Stimulated activated CD4-positive, alpha-beta T cell treated with anti-CD3 and anti-CD28 coated beads, TNF-alpha, amount 100 ng/mL, for 24 hours (primary cell): ENCODE measurements at regions not wholly inside any gene's neighbourhood (a gene's known extent, or its start where the extent isn't known, plus 50 kb on each side); places are given as distances from the start of the nearest gene placed in this dataset.
"Not testable (repeated sequence)": the region's sequence is repeated elsewhere in the genome, so short reads cannot be mapped to it uniquely, and the experiment has no call there.

Source experiments
- DNase-seq, 3 experiments: peaks; one replicate each; pipeline ENCODE4 v3.0.0-alpha.2; 2020; ENCODE audit warnings: low read depth in 3 of 3

DNA sequence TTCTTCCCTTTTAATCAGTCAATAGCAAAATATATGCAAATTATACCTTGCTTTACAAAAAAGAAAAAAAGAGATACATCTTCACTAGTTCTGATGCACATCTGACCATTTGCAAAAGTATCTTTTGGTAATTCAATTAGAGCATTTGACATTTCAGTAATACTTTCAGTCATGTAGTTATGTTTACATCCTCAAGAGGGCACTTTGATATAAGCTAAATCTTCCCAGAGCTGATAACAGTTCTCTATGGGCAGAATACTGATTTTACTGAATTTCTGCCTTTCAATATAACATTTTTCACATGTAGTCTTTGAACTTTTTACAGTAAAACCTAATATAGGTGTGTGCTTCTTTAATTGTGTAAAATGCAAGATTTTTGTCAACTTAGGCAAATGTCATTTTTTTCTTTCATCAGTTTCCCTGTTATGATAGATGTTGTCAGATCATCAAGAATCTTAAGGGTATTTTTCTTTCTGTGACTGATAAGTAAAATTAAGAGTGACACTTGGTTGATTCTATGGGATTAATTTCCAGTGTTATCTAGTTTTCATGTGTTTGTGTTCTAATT, 703.5 kb upstream of the SEMA3D start:
- no peak for DNase-seq

DNA sequence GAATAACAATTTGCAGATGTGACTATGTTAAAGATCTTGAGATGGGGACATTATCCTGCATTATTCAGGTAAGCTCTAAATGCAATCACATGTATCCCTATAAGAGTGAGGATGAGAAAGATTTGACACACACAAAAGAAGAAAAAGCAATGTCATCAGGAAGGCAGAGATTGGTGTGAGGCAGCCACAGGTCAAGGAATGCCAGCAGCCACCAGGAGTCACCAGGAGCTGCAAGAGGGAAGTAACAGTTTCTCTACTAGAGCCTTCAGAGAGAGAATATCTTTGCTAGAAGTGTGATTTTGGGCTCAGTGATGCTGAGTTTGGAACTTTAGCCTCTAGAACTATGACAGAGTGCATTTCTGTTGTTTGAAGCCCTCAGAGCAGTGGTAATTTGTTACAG, 700.3 kb upstream of the SEMA3D start:
- DNase-seq, result no peak

DNA sequence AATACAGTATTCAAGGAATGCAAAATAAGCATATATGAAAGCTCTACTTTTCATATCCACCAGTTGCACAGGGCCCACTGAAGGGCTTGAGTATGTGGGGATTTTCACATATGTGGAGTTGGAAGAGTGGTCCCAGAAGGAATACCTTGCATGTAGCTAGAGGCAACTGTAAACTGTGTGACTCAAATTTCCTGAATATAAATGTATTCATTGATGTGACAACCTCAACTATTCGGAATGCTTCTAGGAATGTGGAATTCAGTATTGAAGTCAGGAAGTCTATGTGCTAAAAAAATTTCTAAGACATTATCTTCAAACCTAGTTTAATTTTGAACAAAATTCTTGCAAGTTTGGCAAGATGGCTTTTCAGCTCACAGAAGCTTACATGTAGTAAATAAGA, 695.5 kb upstream of the SEMA3D start:
- DNase-seq, result no peak

DNA sequence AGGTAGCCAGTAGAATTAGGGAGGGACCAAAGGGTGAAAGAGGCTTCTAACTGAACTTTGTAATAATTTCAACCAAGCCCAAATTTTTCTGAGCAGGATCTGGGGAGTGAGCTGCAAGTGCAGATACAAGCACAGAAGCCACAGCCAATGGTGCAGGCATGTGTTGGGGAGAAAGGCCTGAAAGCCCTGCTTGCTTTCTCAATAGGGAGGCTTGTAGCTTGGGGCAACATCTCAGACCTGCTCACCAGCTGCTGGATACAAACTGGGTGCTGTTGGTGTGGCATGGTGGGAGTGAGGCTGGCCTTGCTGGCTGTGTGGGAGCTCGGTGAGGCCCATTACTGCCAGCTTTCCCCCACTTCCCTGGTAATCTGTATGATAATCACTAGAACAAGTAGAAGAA, 688.5 kb upstream of the SEMA3D start:
- DNase-seq, result no peak

DNA sequence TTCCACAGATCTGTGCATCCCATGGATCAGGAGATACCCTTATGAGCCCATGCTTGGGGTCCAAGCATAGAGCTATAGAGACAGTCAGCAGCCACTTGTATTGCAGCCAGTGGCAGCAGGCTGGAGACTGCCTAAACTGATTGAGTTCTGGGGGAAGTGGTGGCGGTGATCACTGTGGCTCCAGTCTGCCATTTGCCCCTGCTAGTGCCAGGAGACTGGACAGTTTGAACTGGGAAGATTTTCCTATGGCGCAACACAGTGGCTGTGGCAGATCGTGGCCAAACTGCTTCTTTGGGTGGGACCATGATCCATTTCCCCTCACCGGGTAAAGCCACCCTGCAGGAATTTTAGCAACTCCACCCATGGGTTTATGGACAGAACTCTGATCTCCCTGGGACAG, 679.7 kb upstream of the SEMA3D start:
- DNase-seq, result no peak

DNA sequence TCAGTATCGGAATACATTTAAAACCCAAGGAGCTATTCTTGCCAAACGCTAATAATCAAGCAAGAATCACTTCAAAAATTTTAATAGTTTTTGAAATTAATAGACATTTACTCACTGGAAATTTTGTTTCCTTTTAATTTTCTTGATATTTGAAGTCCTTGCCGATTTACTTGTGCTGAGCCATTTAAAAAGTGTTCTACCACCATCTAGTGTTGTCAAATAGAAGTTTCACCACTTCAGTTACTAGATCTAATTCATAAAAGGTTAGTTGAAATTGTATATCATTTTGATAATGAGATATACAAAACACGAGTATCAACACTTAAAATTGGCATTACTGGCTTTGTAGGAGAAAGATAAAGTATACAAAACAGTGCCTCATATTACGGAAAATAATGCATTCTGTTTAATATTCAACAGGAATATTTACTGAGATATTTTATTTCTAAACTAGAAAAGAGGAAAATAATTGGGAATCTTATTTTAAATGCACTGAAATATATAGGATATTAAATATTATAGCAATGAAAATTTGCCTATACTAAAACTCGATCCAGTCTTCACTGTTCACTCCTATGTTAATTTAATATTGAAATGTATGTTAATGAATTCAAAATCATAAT, 664.8 kb upstream of the SEMA3D start:
- no peak for DNase-seq

DNA sequence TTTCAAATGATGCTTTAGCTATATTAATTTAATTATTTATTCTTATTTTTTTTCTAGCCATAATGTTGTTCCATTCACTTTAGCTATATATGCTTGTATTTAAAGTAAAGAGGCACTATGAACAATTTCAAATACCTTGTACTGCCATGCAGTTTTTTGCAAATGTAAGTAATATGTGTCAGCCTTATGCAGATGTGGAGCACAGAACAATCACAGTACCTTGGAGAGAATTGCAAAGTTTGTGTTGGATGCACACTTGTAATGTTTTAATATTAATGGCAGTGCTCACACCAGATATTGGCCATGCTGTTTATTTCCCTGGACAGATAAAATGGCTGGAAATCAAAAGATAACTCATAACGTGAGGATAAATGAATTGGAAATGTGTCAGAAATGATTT, 663.5 kb upstream of the SEMA3D start:
- DNase-seq, result no peak

DNA sequence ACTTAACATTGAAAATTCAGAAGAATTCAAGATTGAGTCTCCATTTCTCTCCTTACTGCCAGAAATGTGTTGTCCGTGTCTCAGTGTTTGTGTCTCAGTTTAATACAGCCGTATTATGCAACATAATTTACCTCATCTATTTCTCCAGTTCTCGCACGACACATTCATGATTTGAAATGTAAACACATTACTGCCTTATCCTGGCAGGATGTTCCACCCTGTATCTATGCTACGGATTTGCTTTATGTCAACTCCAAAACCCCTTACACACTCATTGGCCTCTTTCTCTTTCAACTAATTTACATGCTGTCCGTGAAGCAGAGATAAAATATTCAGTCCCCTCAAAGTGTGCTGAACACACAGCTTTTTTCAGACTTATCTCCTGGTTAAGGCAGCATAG, 653.7 kb upstream of the SEMA3D start:
- no peak for DNase-seq

DNA sequence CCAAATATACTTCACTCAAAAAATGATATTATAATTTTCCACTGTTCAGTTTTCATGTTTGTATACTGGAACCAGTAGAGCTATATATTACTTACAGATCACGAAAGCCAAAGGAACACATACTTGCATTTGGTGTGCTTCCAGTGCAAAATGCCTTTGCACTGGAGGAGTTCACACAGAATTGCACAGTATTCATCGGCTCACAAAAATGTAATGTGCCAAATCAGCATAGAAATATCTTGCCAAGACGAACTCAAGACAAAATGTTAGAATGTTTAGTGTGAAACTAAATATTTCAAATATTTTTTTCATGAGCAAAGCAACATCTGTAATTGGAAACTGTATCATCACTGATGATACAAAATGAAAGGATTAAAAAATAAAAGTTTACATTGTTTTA, 646.2 kb upstream of the SEMA3D start:
- no peak for DNase-seq

DNA sequence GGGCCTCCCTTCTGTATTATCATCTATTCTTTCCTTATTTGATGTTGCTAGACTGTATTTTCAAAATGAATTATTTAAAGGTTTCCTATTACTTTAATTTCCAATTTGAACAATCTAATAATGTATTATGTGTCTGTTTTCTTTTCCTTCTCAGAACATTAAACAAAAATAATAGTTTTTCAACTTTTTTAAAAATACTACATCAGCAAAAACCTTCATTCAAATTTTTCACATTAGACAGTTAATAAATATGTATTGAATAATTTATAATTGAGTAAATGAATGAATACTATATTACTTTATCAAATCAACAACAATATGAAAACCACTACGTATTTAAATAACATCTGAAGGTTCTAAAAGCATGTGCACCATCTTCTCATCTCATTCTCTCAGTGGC, 644.1 kb upstream of the SEMA3D start:
- DNase-seq, result no peak

DNA sequence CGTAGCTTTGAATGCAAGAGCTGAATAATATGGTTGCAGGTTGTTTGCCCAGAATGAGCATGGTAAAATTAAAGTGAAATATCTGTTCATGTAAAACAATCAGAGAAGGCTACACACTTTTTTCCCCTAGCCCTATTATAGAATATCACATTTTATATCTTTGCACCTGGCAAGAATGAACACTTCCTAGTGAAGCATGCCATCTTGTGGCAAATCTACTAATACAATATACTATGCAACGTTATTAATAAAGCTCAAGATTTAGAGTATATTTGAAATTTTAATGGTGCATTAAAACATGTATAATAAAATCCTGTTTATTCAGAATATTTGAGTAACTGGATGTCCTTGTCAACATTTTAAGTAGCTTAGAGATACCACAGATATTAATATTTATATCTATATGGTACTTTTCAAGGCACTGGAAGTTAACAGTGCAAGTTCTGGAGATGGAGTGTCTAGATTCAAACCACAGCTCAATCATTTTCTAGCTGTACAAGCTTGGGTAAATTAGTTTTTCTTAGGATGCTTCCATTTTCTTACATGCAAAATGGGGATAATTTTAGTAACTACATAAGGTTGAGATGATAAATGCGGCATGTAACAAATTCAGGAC, 643.1 kb upstream of the SEMA3D start:
- DNase-seq, result no peak

DNA sequence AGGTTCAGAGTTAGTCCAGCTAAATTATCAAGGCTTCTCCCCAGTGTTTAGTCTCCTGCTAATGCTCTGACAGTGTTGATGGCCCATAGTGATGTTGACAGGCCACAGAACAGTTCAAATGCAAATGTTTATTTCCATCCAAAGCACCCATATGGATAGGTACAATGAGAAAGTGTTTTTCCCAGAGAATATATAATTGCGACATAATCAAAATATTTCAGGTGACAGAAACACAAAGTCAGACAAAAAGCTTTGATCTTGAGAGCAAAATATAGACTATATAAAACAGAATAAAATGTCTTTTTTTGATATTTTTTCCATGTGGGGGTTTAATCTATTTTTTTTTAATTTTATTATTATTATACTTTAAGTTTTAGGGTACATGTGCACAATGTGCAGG, 642.3 kb upstream of the SEMA3D start:
- DNase-seq, result no peak

DNA sequence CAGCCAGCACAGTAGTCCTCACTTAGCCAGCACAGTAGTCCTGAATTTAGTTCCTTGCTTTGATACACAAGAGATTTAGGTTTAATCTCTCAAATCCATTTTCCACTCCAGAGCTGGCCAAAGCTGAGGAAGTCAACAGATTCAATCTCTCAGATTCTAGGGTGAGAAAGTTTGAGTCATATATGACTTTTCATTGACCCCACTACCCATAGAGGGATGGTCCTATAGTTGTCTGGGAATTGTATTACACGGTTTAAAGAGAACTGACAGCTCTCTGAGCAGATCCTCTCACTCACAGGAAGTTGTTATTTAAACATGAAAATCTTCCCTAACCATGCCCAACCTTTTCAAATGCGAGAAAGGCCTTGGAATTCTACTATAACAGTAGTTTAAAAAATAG, 641.8 kb upstream of the SEMA3D start:
- no peak for DNase-seq

DNA sequence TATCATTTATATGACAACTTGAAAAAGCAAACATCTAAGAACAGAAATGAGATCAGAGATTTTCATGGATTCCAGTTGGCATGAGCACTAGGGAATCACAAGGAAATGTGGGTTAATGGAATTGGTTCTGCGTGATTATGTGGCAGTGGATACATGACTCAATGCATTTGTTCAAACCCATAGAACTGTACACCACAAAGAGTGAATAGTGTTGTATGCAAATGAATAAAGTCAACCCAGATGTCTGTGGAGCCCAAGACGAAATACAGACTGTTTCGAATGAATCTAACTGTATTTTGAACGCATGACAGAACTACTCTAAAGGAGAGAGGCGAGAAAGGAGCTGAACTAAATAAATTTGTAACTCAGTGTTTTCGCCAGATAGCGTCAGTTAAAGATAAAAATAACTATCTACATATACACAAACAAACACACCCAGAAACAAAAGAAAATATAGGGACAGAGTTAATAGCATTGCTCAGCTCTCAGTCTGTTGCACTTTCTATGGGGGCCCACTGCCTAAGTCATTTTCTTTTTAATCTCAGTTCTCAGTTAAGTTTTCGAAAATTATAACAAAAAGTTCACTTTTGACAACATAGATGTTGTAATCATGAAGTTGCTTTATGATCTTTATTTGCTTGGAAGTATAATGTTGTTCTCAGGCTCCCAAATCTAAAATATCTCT, 636.7 kb upstream of the SEMA3D start:
- no peak for DNase-seq

DNA sequence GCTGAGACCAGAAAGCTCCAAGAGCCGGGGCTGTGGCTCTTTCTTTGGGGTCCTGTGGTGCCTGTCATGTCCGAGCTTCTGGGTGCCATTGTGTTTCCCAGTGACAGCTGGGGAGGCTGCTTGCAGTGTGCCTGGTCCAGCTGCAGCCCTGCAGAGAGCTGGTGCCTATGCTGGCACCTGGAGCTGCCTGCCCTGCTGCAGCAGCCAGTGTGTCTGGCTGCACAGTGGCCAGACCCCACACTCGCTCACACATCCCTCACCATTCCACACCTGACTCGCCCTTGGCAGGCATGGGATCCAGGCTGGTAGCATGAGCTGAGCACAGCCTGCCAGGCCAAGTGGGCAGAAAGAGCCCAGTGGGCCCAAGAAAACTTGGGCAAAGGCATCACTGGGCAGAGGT, 635.1 kb upstream of the SEMA3D start:
- no peak for DNase-seq

DNA sequence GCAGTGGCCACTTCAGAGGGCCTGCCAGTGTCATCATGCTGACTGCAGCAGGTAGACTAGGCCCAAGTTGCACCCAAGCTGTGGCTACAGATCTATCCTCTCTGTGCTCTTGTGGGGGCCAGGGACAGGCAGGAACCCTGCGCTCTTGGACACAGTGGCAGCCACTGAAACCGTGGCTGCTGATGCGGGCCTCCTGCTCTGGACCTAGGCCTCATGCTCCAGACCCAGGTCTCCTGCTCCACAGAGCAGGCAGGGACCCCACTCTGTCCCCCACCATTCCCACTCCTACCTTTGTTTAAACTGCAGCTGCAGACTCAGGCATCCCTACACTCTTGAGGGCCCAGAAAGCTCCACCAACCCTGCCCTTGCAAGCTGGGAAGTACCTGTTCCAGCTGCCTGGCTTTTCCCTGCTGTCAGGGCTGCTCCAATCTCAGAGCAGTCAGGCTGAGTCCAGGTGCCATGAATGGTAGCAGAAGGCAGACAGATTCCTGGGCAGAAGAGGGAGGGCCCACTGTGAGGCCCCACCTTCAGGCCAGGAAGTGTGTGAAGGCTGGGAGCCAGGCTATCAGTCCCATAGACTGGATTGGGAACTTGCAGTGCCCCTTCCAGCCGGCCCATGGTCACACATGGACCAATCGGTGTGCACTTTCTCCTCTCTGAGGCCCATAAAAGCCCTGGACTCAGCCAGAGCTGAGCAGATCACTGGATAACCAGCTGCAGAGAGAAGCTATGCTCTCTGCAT, 634.0 kb upstream of the SEMA3D start:
- DNase-seq, result no peak

DNA sequence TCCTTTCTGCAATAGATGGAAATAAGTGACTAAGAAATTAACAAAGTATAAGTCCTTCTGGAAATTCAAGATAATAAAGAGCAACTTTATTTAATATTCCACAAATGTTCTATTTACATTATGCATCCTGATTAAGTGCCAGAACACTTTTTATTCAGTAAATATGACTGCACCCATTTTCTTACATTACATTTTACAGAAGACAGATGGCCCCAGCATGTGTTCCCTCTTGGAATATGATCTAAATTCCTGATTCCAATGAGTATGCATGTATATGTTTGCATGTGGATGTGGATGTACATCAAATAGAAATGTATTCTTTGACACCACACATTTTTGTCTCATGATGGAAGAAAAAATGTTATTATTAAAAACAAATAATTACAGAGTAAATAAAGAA, 628.7 kb upstream of the SEMA3D start:
- DNase-seq, result no peak

DNA sequence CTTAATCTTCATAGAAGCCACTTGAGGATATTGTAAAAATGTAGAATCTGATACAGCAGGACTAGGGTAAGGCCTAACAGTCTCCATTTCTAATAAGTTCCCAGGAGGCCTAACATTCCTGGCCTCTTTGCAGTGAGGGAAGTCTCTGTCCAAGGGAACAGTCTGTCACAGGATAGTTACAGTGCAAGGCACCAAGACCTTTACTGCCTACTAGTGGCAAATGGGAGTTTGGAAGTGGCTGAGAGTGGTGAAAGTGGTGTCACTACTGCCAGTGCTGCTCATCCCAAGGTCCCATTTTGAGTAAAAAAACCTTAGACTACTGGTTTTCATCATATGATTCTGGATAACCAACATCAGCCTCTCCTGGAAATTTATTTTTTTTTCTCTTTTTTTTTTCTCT, 619.5 kb upstream of the SEMA3D start:
- DNase-seq, result no peak

DNA sequence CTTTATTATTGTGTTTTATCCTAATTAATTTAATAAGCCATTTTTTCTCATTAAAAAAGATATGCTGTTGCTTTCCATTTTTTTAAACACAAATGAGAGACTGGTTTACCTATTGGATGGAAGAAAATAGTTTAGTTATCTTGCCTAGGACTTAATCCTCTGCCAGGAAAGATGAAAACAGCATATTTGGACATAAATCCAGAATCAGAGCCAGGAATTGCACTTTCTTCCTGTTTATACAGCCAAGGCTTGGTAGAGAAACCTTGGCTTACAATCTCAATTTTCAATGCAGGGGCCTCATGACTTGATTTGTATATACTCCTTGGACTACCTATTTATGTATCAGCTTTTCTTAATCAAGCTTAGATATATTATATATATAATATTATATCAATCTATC, 618.8 kb upstream of the SEMA3D start:
- DNase-seq, result no peak

DNA sequence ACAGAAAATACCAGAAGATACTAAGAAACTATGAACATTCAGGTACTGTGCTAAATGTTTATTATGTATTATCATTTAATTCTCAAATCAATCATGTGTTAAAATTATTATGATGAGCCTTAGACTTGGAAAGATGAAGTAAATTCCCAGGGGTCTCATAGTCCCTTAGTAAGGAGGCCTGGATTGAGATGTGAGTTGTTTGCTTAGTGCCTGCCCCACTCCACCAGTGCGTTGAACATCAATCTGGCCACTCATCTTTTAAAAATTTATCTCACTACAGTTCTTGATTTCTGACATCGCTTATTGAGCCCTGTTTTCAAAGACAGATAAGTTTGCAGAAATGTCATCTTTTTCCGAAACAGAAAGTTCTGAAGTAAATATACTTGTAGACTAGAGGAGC, 618.4 kb upstream of the SEMA3D start:
- no peak for DNase-seq

DNA sequence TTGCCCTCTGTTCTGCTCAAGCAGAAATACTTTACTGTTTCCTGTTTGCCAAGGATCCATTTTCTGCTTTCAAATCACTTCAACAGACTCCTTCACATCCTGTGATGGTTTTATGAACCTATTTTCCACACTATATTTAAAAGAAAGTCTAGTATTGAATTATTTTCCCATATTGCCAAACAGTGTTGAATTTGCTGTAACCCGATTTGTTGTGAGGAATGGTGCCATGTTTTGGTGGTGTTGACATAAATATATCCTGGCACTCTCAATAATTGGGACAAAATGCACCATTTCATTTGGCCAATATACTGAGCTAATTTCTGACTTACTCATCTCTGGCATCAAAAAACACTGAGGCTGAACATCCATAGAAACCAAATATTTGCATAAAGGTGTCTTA, 615.4 kb upstream of the SEMA3D start:
- no peak for DNase-seq

DNA sequence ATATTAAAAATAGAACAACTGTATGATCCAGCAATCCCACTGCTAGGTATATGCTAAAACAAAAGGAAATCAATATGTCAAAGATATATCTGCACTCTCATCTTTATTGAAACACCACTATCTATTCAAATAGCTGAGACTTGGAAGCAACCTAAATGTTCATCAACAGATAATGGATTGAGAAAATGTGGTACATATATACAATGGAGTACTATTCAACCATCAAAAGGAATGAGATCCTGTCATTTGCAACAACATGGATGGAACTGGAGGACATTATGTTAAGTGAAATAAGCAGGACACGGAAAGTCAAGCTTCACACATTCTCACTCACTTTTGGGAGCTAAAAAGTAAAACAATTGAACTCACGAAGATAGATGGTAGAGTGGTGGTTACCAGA, 610.1 kb upstream of the SEMA3D start:
- no peak for DNase-seq

DNA sequence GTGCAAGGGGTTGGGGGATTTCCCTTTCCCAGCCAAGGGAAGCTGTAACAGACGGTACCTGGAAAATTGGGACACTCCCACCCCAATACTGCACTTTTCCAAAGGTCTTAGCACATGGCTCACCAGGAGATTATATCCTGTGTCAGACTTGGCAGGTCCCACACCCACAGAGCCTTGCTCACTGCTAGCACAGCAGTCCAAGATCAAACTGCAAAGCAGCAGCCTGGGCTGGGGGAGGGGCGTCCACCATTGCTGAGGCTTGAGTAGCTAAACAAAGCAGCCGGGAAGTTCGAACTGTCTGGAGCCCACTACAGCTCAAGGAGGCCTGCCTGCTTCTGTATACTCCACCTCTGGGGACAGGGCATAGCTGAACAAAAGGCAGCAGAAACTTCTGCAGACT, 604.2 kb upstream of the SEMA3D start:
- DNase-seq, result not testable (repeated sequence)
